ENCODE measurements at regions not wholly inside any gene's neighbourhood (a gene's known extent, or its start where the extent isn't known, plus 50 kb on each side); places are given as distances from the start of the nearest gene placed in this dataset.

GRCh38 chr6:114524081-114524480, 181.3 kb upstream of the HS3ST5 start:
- TF ChIP-seq, protein P1, sequence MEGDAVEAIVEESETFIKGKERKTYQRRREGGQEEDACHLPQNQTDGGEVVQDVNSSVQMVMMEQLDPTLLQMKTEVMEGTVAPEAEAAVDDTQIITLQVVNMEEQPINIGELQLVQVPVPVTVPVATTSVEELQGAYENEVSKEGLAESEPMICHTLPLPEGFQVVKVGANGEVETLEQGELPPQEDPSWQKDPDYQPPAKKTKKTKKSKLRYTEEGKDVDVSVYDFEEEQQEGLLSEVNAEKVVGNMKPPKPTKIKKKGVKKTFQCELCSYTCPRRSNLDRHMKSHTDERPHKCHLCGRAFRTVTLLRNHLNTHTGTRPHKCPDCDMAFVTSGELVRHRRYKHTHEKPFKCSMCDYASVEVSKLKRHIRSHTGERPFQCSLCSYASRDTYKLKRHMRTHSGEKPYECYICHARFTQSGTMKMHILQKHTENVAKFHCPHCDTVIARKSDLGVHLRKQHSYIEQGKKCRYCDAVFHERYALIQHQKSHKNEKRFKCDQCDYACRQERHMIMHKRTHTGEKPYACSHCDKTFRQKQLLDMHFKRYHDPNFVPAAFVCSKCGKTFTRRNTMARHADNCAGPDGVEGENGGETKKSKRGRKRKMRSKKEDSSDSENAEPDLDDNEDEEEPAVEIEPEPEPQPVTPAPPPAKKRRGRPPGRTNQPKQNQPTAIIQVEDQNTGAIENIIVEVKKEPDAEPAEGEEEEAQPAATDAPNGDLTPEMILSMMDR (IDR thresholded peaks at IDR 0.05 in 8 of 11, conservative IDR thresholded peaks at IDR 0.05 in 3 of 11), result no peak
- no peak for TF ChIP-seq POLR2A (IDR thresholded peaks at IDR 0.05)
